ENCODE measurements at regions not wholly inside any gene's neighbourhood (a gene's known extent, or its start where the extent isn't known, plus 50 kb on each side); places are given as distances from the start of the nearest gene placed in this dataset.
A peak's percentile ranks its signal among the peaks of the same experiment; 100 is the strongest.

- DNase-seq (ENCODE audit: low spot score) = no peak
Observed at GRCh38 chr5:141800617-141801016, 77.6 kb downstream of the PCDH1 start.

- DNase-seq (ENCODE audit: low spot score) = no peak
Observed at GRCh38 chr5:141799507-141800167, 78.6 kb downstream of the PCDH1 start.

GRCh38 chr5:141797425-141797824, 80.8 kb downstream of the PCDH1 start:
- no peak for DNase-seq (ENCODE audit: low spot score)

GRCh38 chr5:141795421-141795820, 82.8 kb downstream of the PCDH1 start:
- no peak for DNase-seq (ENCODE audit: low spot score)

GRCh38 chr5:141793881-141794280, 84.3 kb downstream of the PCDH1 start:
- DNase-seq (ENCODE audit: low spot score) = peak; percentile 84

GRCh38 chr5:141793403-141793802, 84.8 kb downstream of the PCDH1 start:
- DNase-seq (ENCODE audit: low spot score) = no peak

- DNase-seq (ENCODE audit: low spot score) = no peak
Observed at GRCh38 chr5:141790630-141791029, 87.6 kb downstream of the PCDH1 start.

GRCh38 chr5:141789330-141789729, 88.9 kb downstream of the PCDH1 start:
- DNase-seq (ENCODE audit: low spot score) = no peak

GRCh38 chr5:141788296-141788970, 89.8 kb downstream of the PCDH1 start:
- no peak for DNase-seq (ENCODE audit: low spot score)

GRCh38 chr5:141787376-141787775, 90.8 kb downstream of the PCDH1 start:
- no peak for DNase-seq (ENCODE audit: low spot score)

GRCh38 chr5:141786700-141787099, 91.5 kb downstream of the PCDH1 start:
- no peak for DNase-seq (ENCODE audit: low spot score)

GRCh38 chr5:141785711-141786110, 92.5 kb downstream of the PCDH1 start:
- DNase-seq (ENCODE audit: low spot score) = no peak

- DNase-seq (ENCODE audit: low spot score) = no peak
Observed at GRCh38 chr5:141785135-141785534, 93.1 kb downstream of the PCDH1 start.

GRCh38 chr5:141784529-141784928, 93.7 kb downstream of the PCDH1 start:
- no peak for DNase-seq (ENCODE audit: low spot score)

GRCh38 chr5:141783947-141784296, 94.3 kb downstream of the PCDH1 start:
- DNase-seq (ENCODE audit: low spot score) = peak; percentile 47

- peak; percentile 81 for DNase-seq (ENCODE audit: low spot score)
Observed at GRCh38 chr5:141783005-141783946, 94.9 kb downstream of the PCDH1 start.

- DNase-seq (ENCODE audit: low spot score) = no peak
Observed at GRCh38 chr5:141781910-141782309, 96.3 kb downstream of the PCDH1 start.

- DNase-seq (ENCODE audit: low spot score) = no peak
Observed at GRCh38 chr5:141780952-141781781, 97.0 kb downstream of the PCDH1 start.

- DNase-seq (ENCODE audit: low spot score) = no peak
Observed at GRCh38 chr5:141780240-141780951, 97.8 kb downstream of the PCDH1 start.

GRCh38 chr5:141779503-141779973, 97.5 kb upstream of the ARAP3 start:
- no peak for DNase-seq (ENCODE audit: low spot score)

- no peak for DNase-seq (ENCODE audit: low spot score)
Observed at GRCh38 chr5:141778683-141779082, 96.7 kb upstream of the ARAP3 start.

Measured in cerebellar cortex (tissue), 1 donor.